ENCODE measurements at regions not wholly inside any gene's neighbourhood (a gene's known extent, or its start where the extent isn't known, plus 50 kb on each side); places are given as distances from the start of the nearest gene placed in this dataset.
A peak's percentile ranks its signal among the peaks of the same experiment; 100 is the strongest.

DNA sequence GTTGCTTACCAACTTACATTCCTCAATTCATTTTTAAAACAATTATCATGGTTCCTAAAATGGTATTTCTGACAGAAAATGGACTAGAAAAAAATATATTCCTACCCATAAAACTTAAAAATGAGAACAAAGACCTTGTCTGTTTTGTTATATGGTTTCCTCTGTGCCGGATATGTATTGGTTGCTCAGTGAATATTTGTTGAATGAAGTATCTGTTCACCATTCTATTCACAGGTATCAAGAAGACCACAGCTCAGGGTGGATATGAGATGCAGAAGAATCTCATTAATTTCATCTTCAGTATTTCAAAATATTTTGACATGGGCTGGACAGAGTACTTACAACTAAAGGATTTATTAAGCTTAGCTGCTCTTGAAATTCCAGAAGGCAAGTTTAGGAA is 58.1 kb downstream of the TUSC7 start:
- no peak for DNase-seq (ENCODE audit: low read depth in 3 of 3, low spot score in 2 of 3)

DNA sequence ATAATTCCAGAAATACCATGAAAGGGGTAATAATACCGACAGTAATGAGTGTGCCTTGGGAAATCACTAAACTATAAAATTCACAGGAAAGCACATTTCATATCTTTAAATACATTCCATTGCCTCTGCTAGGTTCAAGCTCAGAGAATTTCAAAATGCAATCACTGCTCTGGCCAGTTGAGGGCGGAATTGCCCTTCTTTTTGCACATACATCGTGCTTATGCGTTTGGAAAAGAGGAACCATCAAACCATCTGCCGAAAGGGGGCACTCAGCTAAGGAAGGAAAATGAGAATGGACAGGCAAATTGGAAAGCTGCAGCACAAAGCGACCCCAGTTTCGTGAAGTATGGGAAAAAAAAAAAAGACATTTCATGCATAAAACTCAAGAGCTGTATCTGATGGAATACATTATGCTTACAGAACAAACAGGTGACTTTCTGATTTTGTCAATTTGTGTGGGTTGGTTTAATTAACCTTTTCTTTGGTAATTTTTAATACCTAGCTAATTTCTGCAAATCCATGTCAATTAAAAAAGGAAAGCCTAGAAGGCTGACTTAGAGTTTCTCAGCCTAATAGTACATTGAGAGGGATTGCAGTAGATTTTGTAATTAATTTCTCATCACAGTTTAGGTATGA is 61.4 kb downstream of the TUSC7 start:
- peak; percentile 56 to 62 (median 61) for DNase-seq (ENCODE audit: low read depth in 3 of 3, low spot score in 2 of 3)

DNA sequence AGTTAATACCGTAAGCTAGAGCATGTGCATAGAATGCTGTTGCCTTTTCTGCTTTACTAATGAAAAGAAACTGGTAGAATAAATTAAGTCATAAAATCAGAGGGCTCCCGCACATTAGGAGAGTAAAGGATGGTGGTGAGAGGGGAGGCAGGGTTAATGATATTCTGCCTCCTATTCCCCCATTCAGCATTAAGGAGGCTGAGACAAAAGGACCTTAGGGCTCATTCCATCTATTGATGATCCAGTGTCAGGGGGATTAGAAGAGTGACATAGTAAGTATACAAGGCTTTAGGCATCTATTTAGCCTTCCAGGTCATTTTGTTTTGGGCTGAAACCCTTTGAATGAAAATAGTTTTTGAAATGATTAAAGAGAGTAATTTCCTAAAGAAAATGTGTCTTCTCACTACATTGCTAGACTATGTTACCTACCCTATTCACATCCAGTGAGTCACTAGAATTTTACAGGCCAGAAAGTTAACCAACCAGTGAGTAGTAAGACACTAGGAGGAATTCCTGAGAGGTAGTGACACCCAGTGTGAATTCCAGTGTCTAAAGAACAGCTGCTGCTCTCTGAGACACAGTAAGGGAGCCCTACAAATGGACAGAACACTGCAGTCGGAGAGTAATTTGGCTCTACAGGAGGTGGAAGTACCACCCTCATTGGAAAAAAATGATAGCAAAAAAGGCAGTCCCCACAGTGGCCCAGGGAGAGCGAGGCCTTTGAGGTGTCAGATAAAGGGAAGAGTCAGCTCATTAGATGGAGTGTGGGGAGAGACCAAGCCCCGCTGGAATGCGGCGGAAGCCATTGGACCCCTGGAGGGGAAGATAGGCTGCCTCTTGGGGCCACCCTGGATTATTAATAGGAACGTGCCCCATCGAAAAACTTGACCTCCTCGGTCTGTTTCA is 67.6 kb downstream of the TUSC7 start:
- DNase-seq (ENCODE audit: low read depth in 3 of 3, low spot score in 2 of 3), result no peak

DNA sequence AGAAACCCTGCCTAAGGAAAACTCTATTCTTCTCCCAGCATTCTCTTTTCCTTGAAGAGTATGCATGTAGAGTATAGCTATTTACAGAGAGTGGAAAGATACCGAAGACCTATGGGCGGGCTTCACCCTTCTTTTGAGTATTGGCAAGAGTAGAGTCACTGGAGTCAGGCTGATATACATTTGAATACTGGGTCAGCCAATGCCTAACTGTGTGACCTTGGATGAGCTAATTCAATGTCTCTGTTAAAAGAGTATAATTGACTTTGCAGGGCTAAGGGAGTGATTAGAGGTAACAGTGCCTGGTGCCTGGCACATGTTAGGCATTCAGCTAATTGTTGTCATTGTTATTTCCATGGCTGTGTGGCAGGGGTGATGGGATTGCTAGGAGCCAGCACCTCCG is 75.6 kb downstream of the TUSC7 start:
- DNase-seq (ENCODE audit: low read depth in 3 of 3, low spot score in 2 of 3), result no peak

DNA sequence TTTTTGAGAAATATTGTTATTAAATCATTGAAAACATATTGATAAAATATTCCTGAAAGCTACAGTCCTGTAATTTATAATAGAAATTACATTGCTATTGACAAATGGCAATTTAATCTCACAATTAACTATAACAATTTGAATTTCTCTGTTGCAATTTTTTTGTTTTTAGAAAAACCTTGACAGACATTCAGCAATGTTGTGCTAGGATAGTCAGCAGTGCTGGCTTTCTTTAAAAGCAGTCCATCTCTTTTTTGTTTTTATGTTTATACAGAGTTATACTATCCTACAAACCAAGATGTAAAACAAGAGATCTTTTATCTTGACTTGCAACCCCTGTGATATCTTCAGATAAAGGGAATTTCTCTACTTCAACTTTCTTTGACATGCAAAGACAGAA is 93.1 kb downstream of the TUSC7 start:
- DNase-seq (ENCODE audit: low read depth in 3 of 3, low spot score in 2 of 3), result no peak

DNA sequence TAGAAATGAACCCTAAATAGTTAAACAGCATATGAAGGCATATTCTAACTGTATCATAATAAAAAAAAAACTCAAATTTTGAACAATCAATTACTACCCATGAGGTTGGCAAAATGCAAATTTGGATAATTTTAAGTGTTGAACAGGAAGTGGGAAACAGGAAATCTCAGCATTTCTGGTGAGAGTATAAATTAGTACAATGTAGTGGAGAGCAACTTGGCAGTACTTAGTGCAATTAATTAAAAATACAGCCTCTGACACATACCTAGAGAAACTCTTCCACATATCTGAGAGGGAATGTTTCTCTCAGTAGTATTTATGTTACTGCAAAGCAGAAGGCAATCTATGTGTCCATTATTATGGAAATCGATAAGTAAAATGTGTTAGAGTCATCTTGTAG is 96.8 kb downstream of the TUSC7 start:
- DNase-seq (ENCODE audit: low read depth in 3 of 3, low spot score in 2 of 3), result no peak

DNA sequence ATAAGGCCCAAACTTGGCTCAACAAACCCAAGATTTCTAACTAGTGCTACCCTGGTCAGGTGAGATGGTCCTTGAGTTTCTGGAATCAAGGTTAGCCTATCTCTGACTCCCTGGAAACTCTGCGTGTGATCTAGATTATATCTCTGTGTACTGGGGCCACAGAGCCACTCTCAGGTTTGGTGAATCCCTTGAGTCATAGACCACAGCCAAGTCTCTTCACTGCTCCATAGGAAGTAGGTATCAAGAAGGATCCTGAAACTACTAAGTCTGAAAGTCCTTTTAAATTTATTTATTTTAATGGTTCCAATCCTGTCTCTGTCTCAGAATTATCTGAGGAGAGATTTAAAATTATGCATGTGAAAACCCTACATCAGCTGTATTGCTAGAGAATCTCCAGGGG is 99.1 kb downstream of the TUSC7 start:
- DNase-seq (ENCODE audit: low read depth in 3 of 3, low spot score in 2 of 3), result no peak

DNA sequence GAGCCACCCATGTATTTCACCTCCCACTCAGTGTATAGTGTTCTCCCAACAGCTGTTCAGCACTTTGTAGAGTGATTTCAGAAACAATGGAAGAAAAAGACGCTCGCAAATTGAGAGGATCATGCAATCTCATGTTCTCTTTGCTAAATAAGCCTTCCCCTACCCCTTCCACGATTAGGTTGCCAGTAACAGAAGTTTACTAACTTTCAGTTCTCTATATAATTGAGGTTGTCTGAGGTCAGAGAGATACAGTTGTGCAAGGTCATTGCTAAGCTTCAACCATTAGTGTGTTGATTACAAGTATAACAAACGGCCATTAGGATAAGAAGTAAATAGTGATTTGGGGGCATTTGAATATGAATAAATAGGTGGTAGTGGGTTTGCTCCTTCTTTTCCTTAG is 99.6 kb downstream of the TUSC7 start:
- no peak for DNase-seq (ENCODE audit: low read depth in 3 of 3, low spot score in 2 of 3)

DNA sequence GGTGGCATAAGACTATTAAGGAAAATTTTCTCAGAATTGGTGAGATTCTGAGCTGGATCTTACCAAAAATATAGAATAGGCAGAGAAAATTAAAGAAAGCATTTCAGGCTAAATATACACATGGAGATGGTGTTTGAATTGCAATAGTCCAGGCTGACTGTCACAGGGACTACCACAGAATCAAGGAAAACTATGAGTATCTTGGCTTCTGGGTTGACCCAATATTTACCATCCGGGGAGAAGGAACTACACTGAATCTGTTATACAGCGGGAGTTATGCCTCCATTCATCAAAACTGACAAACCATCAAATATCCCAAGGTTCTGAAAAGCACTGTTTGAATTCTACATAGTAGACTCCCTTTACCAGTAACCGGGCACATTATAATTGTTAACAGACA is 102.2 kb downstream of the TUSC7 start:
- no peak for DNase-seq (ENCODE audit: low read depth in 3 of 3, low spot score in 2 of 3)

DNA sequence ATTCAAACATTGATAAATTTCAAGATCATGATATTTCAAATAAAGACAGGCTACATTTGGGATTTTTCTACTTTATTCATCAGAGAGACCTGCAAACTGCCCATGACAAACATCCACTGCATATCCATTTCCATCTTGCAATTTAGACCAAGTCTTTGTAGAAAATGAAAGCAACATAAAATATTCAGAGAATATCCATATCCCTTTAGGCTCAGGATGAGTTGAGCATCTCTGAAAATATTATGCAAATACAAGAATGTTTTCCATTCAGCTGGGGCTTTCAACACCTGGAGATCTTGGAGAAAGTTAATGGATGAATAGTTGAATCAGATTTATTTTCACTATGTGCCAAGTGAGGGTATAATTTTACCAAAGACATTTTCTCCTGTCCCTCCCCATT is 103.4 kb downstream of the TUSC7 start:
- no peak for DNase-seq (ENCODE audit: low read depth in 3 of 3, low spot score in 2 of 3)

DNA sequence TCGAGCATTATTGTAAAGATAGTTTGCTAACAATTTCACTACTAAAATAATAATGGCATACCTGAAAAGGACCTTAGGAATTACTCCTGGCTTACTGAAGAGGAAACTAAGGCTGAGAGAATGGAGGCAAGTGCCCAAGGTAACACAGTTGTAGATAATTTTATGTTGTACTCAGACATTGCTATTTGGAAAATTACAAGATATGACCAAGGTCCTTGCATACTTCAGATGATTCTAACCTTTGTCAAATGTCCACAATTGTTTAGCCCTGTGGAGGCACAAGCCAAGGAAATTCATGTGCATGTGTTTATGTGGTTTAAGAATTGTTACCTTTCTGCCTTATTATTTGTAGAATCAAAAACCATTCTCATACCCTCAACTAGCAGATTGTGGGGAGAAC is 105.7 kb downstream of the TUSC7 start:
- DNase-seq (ENCODE audit: low read depth in 3 of 3, low spot score in 2 of 3), result no peak

DNA sequence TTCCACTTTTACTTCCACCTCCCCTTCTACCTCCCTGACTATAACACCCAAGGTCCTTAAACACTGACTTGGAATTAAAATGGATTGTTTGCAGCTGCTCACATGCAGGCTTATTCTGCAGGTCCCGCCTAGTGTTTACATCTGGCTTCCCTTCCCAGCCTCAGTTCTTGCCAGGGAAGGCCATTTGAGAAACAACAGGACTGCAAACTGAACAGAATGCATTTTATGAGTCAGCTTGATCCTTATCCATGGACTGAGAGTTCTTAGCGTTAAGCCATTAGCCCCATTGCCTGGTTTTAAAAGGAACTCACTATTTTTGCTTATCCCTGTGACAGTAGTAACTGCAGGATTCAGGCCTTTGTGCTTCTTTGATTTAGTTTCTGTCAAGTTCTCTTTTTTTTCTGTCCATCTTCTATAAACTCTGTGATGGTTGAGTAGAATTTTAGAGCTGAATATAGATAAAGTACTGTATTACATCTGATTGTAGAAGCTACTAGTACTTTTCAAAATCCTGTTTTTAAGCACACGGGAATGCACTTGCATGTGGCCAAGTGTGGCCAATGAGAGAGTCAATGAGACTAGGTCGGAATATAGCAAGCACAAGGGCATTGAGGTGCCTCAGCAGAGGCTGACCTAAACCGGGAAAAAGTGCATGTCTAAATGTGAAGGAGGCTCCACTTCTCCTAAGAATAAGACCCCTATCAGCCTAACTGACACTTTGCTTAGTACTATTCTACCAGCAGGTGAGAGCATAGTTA is 106.4 kb downstream of the TUSC7 start:
- no peak for DNase-seq (ENCODE audit: low read depth in 3 of 3, low spot score in 2 of 3)

DNA sequence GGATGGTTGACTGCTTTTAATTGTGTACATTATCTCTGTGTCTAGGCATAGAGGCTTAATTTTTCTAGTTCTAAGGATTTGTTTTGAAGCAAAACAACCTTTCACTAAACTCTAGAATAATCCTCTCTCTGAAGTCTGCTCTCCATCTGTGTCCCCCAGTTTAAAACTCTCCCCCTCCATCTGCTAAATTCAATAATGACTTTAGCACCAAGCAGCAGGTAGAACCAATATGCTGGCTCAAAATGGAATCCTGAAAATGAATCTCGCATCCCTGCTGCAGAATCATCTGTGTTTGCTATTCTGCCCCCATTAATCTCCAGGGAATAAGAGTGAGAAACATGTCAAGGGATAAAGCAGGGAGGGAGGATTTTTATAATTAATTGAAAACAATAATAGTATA is 111.8 kb downstream of the TUSC7 start:
- DNase-seq (ENCODE audit: low read depth in 3 of 3, low spot score in 2 of 3), result no peak

DNA sequence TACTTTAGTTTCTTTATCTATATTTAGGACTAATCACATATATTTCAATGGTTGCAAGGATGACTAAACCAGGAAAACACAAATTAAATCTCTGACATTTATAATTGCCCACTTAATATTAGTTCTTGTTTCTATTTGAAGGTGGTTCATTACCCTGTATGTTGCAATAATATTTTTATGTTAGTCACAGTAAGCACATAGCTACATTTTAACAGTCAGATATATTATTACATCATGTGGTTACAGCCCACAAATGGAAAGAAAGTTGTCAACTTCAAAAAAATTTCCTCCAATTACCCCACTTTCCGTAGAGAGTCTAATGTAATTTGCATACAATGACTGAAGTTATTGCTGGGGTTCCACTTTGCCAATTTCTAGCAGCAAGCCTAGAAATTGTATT is 114.6 kb downstream of the TUSC7 start:
- no peak for DNase-seq (ENCODE audit: low read depth in 3 of 3, low spot score in 2 of 3)

DNA sequence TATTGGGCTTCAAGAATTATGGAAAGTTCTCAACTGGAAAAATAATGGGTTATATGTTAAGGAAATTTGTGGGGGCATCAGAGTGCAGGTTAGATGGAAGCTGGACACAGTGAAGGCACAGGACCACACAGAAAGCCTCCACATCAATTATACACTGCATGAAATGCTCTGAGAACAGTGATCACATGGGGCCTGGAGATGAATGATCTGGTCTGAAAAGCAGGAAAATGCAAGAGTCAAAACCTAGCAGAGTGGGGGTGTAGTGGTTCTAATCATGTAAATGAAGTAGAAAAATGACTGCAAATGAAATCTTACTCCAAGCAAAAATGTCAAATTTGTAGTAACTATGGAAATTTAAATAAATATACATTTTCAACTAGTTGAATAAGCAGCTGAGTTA is 123.6 kb downstream of the TUSC7 start:
- no peak for DNase-seq (ENCODE audit: low read depth in 3 of 3, low spot score in 2 of 3)

DNA sequence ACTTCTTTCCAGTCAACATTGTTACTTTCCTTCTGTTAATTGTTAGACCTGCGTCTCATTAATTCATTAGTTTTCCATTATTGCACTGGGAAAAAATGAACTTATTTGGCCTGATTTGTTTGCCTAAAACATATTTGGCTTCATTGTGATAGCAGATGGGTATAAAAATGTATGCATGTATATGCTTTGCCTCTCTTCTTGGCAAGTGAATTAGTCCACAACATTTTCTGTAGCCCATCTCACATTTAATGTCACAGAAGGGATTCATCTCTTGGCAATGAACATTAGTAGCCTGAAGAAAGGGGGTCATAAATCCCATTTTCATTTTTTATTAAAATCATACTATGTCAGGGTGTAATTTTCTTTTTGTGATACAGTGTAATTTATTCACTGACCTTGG is 125.2 kb downstream of the TUSC7 start:
- DNase-seq (ENCODE audit: low read depth in 3 of 3, low spot score in 2 of 3), result no peak

DNA sequence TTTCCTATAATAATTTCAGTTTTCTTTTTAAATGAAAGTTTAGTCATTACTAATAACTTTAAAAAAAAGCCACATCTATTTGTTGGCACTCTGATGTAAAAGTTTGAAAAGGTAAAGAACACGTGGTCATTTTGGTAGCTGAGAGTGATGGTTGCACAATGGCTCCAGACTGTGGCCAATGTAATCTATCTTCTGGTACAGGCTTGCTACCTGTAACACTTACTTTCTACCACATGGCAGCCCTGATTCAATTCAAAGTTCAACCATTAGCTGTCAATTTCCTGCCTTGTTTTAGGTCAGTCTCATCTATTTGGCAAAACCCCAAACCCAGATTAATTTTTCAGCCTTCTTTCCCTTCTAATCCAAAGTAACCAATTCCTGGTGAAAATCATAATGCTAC is 126.1 kb downstream of the TUSC7 start:
- DNase-seq (ENCODE audit: low read depth in 3 of 3, low spot score in 2 of 3), result no peak

DNA sequence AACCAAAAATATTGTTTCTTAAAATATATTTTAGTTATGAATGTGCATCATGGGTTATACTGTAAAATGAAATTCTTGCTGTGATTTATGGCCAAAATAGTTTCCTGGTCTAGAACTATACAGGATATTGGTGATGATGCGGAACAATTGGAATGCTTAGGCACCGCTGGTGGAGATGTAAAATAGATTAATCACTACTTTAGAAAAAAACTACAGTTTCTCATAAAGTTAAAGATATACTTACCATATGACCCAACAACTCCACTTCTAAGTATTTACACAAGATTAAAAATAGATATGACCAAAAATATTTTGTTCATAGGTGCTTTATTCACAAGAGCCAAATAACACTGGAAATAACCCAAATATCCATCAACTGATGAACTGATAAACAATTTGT is 126.7 kb downstream of the TUSC7 start:
- DNase-seq (ENCODE audit: low read depth in 3 of 3, low spot score in 2 of 3), result no peak

DNA sequence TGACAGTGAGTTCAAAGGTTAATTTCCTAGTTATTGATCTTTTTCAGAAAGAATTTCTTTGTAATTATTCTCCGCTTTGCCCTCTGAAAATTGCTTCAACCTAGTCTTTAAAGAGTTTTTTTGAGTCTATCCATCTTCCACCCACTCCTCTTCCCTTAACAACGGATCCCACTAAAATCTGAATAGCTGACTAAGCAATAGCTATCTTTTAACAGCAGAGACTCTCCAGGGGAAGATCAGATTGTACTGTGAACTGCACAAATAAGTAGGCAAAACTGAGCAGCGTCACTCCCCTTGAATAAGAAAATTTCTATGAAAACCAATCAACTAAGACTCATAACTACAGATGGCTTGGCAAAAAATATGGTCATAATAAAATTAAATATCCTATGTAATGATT is 127.9 kb downstream of the TUSC7 start:
- DNase-seq (ENCODE audit: low read depth in 3 of 3, low spot score in 2 of 3), result no peak

DNA sequence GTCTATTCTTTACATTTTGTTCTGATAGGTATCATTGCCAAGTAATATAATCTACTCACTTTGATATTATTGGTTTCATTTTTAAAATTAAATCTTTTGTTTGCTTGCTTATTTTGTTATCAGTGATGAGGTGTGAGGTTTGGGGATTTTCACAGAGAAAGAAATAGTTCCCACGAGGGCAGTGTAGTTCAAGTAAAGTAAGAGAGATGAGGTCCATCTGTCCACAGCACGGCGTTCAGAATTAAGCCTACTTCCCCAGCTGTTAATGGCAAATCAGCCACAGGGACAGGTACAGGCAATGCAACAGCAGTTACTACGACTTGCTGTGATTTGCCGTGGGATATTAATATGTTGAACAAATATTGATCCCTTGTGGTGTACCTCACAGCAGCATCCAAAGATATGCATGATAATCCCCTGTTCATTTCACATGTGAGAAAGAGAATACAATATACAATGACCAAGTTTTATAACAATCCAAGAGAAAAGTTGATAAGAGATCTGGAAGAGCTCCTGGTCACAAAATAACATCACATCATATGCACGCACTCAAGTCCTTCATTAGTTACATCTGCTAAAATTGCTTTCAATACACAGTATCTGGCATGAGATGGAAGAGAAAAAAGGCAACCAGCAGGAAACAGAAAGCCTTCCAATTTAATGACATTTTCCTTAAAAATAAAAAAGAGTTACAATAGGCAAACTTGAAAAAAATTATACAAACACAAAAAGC is 131.6 kb downstream of the TUSC7 start:
- DNase-seq (ENCODE audit: low read depth in 3 of 3, low spot score in 2 of 3), result no peak

All from right renal cortex interstitium (tissue), 3 donors.